HT1080 (cell line): ENCODE measurements at regions not wholly inside any gene's neighbourhood (a gene's known extent, or its start where the extent isn't known, plus 50 kb on each side); places are given as distances from the start of the nearest gene placed in this dataset.

Experiments
- DNase-seq: peaks from one replicate; pipeline ENCODE4 v3.0.0-alpha.2; 2015; ENCODE audit warnings: low read depth

GRCh38 chr12:89106950-89107349, 245.4 kb downstream of the DUSP6 start:
- DNase-seq, result no peak

GRCh38 chr12:89105243-89105642, 247.1 kb downstream of the DUSP6 start:
- no peak for DNase-seq

- no peak for DNase-seq
Observed at GRCh38 chr12:89103831-89104230, 248.5 kb downstream of the DUSP6 start.

GRCh38 chr12:89101440-89101839, 250.9 kb downstream of the DUSP6 start:
- DNase-seq, result no peak

GRCh38 chr12:89098441-89099112, 253.7 kb downstream of the DUSP6 start:
- DNase-seq, result no peak

GRCh38 chr12:89092297-89092696, 260.0 kb downstream of the DUSP6 start:
- no peak for DNase-seq

GRCh38 chr12:89091293-89091841, 260.9 kb downstream of the DUSP6 start:
- no peak for DNase-seq

- DNase-seq, result no peak
Observed at GRCh38 chr12:89089264-89089663, 263.0 kb downstream of the DUSP6 start.

GRCh38 chr12:89087876-89088275, 264.4 kb downstream of the DUSP6 start:
- no peak for DNase-seq

GRCh38 chr12:89087149-89087825, 265.0 kb downstream of the DUSP6 start:
- DNase-seq, result no peak

- peak; percentile 59 for DNase-seq
Observed at GRCh38 chr12:89085421-89085820, 266.9 kb downstream of the DUSP6 start.

- no peak for DNase-seq
Observed at GRCh38 chr12:89084751-89085150, 267.6 kb downstream of the DUSP6 start.

- DNase-seq, result no peak
Observed at GRCh38 chr12:89083491-89083890, 268.8 kb downstream of the DUSP6 start.

- DNase-seq, result peak; percentile 53
Observed at GRCh38 chr12:89082370-89082753, 269.9 kb downstream of the DUSP6 start.

GRCh38 chr12:89081719-89082369, 270.5 kb downstream of the DUSP6 start:
- no peak for DNase-seq

GRCh38 chr12:89080793-89081465, 271.4 kb downstream of the DUSP6 start:
- DNase-seq, result peak; percentile 57

GRCh38 chr12:89075880-89076540, 276.3 kb downstream of the DUSP6 start:
- no peak for DNase-seq

- no peak for DNase-seq
Observed at GRCh38 chr12:89073659-89074058, 278.6 kb downstream of the DUSP6 start.

GRCh38 chr12:89073027-89073398, 279.3 kb downstream of the DUSP6 start:
- peak; percentile 73 for DNase-seq

- no peak for DNase-seq
Observed at GRCh38 chr12:89072294-89073026, 279.8 kb downstream of the DUSP6 start.

GRCh38 chr12:89070603-89071002, 281.7 kb downstream of the DUSP6 start:
- DNase-seq, result no peak
